ELF-1 (cell line): ENCODE measurements at regions not wholly inside any gene's neighbourhood (a gene's known extent, or its start where the extent isn't known, plus 50 kb on each side); places are given as distances from the start of the nearest gene placed in this dataset.
A peak's percentile ranks its signal among the peaks of the same experiment; 100 is the strongest.

Experiments used
- DNase-seq: peaks from one replicate; pipeline ENCODE4 v3.0.0-alpha.2; 2016; ENCODE audit warnings: low read depth, low spot score

DNA sequence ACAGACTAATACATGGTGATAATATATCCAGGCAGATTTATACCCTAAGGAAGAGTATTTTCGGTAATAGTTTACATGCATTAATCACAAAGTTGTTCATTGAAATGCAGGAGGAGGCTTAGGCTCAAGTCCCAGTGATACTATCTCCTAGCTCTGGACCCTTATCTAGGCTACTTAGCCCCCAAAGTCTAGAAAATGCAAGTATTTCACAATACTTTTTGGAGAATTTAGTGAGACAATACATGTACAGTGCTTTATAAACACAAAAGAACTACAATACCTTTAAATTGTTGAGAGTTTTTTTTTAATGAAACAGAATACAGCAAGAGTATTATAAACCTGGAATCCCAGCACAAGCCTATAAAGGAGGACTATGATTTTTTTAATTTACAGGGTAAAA is 473.9 kb downstream of the HS3ST3B1 start:
- no peak for DNase-seq

DNA sequence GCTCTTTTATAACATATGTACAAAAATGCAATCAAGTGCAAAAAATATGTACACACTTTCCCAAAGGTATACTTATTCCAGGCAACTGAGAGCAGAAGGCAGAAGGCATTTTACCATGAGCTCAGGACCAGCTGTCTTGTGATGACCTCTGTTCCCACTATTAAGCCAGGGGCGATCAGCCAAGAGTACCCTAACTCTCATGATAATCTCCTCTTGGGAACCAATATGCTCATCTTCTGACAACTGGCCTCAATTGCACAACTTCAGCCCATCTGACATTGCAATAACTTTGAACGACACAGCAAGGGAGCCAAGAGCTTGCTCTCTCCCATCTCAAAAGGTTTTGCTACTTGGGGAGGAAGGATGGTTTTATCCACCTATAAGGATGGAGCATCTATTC is 471.9 kb downstream of the HS3ST3B1 start:
- DNase-seq = no peak

GRCh38 chr17:14771543-14771942 is 470.7 kb downstream of the HS3ST3B1 start:
- no peak for DNase-seq

DNA sequence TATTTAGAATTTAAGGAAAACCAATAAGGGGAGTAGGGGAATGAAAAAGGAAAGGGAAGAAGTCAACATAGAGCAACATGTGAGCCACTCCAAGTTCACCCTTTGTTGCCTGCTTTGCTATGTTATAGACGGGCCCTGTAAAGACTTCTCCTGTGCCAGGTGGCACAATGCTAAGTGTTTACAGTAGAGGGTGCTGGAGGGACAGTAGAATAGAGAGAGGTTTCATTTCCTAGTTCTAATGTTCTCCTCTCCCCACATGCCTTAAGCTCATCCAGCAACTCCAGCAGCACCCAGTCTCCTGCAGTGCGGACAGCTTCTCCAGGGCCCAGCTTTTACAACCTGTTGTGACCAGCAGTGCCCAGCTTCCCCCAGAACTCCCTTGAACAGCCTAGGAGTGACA is 468.0 kb downstream of the HS3ST3B1 start:
- no peak for DNase-seq

- DNase-seq = no peak
These were observed 462.0 kb downstream of the HS3ST3B1 start for GRCh38 chr17:14762736-14763479.

GRCh38 chr17:14760719-14761411 is 460.0 kb downstream of the HS3ST3B1 start:
- peak; percentile 22 for DNase-seq

DNA sequence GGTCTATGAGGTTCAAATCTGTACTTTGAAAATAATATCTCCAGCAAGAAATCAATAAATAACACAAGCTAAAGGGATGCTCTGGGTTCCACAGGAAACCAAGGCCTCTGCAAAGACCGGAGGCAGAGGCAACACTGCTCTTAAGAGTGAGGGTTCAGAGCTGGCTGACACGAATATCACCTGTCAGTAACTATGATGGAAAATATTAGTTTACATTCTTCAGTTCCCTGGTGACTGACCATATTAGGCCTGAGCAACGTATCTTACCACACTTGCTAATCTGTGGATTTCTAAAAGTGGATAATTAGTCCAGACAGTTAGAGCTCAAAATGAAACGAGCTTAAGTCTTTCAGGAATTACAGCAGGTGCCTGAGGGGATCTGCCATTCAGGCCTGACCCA is 459.3 kb downstream of the HS3ST3B1 start:
- DNase-seq = peak; percentile 33

GRCh38 chr17:14759325-14759724 is 458.4 kb downstream of the HS3ST3B1 start:
- DNase-seq = no peak

DNA sequence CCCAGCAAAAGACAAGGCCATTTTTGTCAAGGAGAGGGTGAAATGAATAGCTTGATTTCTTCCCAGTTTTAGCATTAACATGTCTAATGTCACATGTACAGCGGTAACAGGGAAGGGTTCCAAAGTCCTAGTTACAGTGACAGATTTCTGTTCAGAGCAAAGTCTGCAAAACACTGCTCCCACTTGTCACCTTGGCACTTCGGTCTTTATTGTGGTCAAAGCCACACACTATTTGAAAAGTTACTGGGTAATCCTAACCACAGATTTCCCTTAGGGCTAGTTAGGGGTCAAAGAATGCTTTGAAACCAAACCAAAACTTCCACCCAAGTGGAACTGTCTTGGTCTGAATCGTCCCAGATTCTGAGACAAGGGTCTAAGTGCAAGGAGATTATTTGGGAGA is 455.6 kb downstream of the HS3ST3B1 start:
- no peak for DNase-seq

DNA sequence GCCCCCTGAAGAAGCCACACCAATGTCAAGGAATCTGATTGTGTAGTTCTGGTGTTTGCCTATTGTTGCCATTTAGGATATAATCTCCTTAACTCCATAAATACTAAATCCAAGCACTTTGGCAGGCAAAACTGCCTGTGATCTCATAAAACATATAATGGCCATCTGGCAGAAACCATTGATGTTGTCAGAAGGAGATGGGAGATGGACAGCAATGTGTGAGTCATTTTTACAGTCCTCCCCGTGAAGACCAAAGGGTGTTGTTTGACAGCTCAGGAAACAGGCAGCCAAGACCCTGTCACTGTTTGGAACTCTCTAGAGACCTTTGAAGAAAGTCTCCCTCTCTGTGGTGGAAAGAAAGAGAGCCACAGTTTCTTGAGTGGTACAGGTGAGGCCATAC is 454.1 kb downstream of the HS3ST3B1 start:
- DNase-seq = no peak

DNA sequence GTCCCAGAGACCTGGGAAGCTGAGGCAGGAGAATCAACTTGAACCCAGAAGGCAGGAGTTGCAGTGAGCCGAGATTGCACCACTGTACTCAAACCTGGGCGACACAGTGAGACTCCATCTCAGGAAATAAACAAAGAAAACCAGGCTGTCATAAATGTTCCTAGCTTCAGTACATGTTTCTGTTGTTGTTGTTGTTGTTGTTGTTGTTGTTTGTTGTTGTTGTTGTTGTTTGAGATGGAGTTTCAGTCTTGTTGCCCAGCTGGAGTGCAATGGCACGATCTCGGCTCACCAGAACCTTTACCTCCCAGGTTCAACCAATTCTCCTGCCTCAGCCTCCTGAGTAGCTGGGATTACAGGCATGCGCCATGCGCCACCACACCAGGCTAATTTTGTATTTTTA is 452.5 kb downstream of the HS3ST3B1 start:
- DNase-seq = no peak

DNA sequence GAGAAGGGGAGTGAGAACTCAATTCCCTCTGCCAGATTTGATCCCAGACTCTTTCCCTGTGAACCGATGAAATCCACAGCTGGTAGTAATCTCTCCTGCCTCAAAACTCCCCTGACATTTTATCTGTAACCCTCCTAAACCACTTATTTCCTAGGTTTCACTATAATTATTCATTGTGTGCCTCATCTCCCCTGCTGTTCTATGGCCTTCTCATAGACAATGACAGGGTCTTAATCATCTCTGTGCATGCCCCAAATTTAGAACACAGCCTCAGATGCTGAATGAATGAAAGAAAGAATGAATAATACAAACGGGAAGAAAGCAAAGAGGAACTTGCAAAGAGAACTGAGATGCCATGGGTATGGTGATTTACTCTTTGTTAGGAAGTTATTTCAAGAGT is 451.1 kb downstream of the HS3ST3B1 start:
- no peak for DNase-seq

GRCh38 chr17:14750866-14751265 is 450.0 kb downstream of the HS3ST3B1 start:
- DNase-seq = no peak

- DNase-seq = no peak
These were observed 448.4 kb downstream of the HS3ST3B1 start for GRCh38 chr17:14749269-14749668.

- no peak for DNase-seq
These were observed 447.3 kb downstream of the HS3ST3B1 start for GRCh38 chr17:14748036-14748710.

DNA sequence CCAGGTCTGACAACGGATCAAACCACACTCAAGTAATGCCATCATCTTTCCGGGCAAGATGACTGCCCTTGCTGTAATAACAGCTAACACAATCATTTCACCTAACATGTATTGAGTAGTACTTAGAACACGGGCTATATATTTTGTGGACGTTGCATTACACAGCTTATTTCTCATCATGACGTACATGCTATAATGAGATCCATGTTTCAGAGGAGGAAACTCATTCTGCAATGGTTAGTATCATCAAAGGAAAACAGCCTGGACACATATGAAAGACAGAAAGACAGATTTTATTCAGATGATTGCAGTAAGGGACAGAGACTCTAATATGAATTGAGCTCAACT is 446.7 kb downstream of the HS3ST3B1 start:
- no peak for DNase-seq

DNA sequence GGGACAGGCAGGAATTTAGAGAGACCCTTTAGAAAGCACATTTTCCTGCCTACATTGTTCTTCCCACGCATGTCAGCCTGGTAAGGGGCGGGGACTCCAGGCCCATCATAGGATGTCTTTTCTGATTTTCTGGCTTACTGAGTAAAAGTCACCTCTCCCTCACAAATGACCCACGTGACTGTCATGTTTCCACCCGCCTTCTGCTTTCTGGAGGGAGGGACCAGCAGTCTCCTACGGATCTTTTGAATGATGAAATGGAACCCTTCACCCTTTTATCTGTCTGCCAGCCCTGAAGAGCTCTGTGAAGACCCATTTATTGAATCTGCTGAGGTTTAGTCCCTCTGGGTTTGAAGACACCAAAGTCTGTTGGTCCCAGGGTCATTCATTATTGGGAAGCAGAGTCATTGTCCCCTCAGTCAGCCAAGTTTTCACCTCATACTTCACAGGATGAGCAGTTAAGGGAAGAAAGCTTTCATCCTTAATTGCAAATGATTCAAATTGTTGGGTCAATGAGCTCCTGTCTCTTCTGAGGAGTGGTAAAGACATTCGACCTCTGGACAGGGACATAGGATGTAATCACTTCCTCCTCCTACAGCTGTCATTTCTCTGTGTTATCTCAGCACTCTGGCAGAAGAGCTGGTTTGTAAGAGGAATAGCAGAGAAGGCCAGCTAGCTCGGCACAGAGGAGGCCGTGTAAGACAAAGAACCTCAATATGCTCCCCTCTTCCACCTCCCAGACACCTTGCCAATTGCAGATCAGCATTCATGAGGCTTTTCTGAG is 446.1 kb downstream of the HS3ST3B1 start:
- no peak for DNase-seq

GRCh38 chr17:14745541-14745940 is 444.7 kb downstream of the HS3ST3B1 start:
- DNase-seq = no peak

DNA sequence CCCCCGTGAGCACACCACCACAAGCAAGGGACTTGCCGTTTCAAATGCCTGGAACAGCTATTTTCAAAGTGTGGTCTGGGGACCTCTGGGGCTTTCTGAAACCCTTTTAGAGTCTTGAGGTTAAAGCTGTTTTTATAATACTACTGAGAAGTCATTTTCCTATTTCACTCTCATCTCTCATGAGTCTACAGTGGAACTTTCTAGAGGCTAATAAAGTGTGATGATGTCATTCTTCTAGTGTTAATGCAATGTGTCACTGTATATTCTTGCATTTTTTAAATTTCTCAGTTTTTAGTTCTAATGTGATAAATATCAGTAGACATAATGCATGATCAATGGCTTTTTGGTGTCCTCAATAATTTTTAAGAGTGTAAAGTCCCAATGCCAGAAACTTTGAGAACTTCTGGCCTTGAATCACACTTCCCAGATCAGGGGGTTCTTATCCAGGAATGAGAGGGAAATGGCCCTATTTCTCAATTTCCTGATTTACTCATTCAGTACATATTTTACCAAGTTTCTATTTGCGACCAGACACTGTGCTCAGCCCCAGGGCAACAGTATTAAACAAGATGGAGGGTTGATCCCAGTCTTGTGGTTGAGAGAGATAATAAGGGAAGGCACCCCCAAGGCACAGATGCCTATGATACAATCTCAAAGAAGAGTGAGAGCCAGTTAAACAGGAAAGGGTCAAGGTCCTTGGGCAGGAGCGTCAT is 444.0 kb downstream of the HS3ST3B1 start:
- peak; percentile 49 for DNase-seq

DNA sequence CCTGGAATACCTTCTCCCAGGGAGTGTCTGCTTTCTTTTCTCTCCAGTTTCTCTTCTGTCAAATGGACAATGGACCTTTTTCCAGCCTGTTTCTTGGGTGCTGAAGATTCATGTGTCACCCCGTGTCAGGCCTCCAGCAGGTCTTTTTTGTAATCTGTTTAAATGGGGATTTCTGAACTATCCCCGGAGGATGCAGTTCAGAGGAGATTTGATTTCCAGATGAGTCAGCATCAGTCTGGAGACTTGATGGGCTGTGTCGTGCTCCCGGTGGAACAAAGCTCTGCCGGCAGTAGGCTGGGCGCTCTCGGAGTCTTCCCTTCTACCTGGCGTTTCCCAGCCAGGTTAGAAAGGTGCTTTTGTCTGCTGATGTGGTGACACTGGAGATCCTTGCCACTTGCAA is 440.6 kb downstream of the HS3ST3B1 start:
- no peak for DNase-seq

DNA sequence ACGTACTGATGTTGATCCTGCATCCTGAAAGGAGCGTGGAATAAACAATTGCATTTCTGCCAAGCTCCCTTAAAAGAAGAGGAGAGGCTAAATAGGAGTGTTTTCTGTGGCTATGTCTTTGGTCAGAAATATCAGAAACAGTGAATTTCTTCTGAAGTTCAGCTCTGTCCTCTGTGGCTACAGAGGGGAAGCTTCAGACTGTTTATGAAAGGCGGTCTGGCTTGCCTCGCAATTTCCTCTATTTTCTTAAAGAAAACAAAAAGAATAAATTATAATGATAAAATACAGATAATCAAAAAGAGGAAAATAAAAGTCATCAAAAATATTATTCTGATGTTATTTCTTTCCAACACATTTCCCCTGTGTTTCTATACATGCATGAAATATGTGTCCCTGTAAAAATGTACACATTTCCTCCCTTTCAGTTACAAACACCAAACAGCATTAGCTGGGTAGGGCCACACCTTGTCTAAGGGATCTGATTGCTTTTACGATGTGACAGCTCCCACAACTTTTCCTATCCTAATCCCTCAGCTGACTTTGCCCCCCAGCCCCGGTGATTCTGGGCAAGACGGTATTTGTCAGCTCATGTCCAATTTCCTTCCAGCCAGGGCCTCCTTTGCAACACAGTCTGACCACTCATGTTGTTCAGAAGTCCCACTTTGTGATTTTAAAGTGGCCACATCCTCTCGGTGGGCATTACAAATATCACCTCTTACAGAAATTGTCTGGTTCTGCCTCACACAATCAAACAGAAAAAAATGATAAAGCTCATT is 439.0 kb downstream of the HS3ST3B1 start:
- no peak for DNase-seq
